KMS-11 (cell line): ENCODE measurements at regions not wholly inside any gene's neighbourhood (a gene's known extent, or its start where the extent isn't known, plus 50 kb on each side); places are given as distances from the start of the nearest gene placed in this dataset.

ENCODE experiments used
- H2AFZ ChIP-seq: fragments of 200-600 bp; sonication (generic); 2 replicates; pipeline ENCODE4 v1.6.1; 2016; ENCODE audit warnings: antibody characterized with exemption, mixed run types, low read depth
- H3K27ac ChIP-seq: fragments of 200-600 bp; sonication (generic); 2 replicates; pipeline ENCODE4 v1.6.1; 2016; ENCODE audit warnings: mild to moderate bottlenecking, mixed run types
- H3K27me3 ChIP-seq: fragments of 200-600 bp; sonication (generic); 2 replicates; pipeline ENCODE4 v1.6.1; 2017; ENCODE audit warnings: mild to moderate bottlenecking, low read depth, mixed run types, moderate library complexity; ENCODE audit not compliant: insufficient read depth
- H3K36me3 ChIP-seq: fragments of 200-600 bp; sonication (generic); 2 replicates; pipeline ENCODE4 v1.6.1; 2017; ENCODE audit warnings: mild to moderate bottlenecking, mixed run types; ENCODE audit not compliant: insufficient read depth
- H3K4me1 ChIP-seq: fragments of 200-600 bp; sonication (generic); 2 replicates; pipeline ENCODE4 v1.6.1; 2016; ENCODE audit warnings: mild to moderate bottlenecking, low read depth, mixed run types; ENCODE audit not compliant: poor library complexity, severe bottlenecking
- H3K4me2 ChIP-seq: fragments of 200-600 bp; sonication (generic); 2 replicates; pipeline ENCODE4 v1.7.0; 2016; ENCODE audit warnings: mild to moderate bottlenecking, mixed run types
- H3K4me3 ChIP-seq: fragments of 200-600 bp; sonication (generic); IDR thresholded peaks from 2 replicates; pipeline ENCODE4 v1.6.1; 2017; ENCODE audit warnings: low read depth, low read length, mixed read lengths; ENCODE audit not compliant: insufficient read depth
- H3K79me2 ChIP-seq: fragments of 200-600 bp; sonication (generic); 2 replicates; pipeline ENCODE4 v1.6.1; 2016; ENCODE audit warnings: low read depth, mixed run types; ENCODE audit not compliant: insufficient read depth
- H3K9ac ChIP-seq: fragments of 200-600 bp; sonication (generic); 2 replicates; pipeline ENCODE4 v1.6.1; 2016; ENCODE audit warnings: mild to moderate bottlenecking, mixed run types
- H4K20me1 ChIP-seq: fragments of 200-600 bp; sonication (generic); 2 replicates; pipeline ENCODE4 v1.6.1; 2016; ENCODE audit warnings: mild to moderate bottlenecking, mixed run types; ENCODE audit not compliant: insufficient read depth
- CTCF ChIP-seq: fragments of 200-600 bp; sonication (generic); conservative IDR thresholded peaks from 2 replicates; pipeline ENCODE4 v1.6.1; 2017; ENCODE audit warnings: low read depth, mild to moderate bottlenecking, antibody characterized with exemption, low read length, moderate library complexity, mixed read lengths

DNA sequence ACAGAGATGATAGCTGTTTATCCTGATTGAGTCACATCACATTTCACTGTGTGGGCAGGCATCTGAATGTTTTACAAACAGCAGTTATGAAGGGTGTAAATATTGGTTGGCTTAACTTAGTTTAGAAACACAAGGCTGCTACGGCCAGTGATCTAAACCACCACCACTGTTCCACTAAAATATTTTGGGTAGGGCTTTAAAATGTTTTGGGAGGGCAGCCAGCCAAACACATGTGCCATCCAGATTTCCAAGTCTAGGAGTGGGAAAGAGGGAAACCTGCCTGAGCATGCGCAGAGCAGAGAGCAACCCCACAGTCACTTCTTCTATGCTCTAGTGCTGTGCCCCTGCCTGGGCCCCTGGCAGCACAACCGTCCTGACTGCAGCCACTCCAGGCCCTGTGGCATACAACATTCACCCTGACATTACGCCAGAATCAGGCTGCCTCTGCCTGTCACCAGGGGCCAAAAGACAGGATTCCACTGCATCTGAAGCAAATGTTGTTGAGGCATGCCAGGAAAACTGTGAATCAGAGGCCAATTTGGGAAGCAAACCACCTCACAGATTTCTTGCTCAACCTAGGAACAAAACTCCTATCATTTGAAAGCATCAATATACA is 74.8 kb upstream of the COL5A2 start:
- H3K4me2 ChIP-seq, result no peak overlapping the region
- no peak overlapping the region for H3K4me3 ChIP-seq
- H3K79me2 ChIP-seq, result no peaks in the 10 kb centered on the region
- no peaks in the 10 kb centered on the region for H4K20me1 ChIP-seq
- H3K27me3 ChIP-seq, result no peaks in the 10 kb centered on the region
- H3K4me1 ChIP-seq, result no peaks in the 10 kb centered on the region
- no peak overlapping the region for H2AFZ ChIP-seq
- no peaks in the 10 kb centered on the region for H3K36me3 ChIP-seq
- no peak overlapping the region for H3K9ac ChIP-seq
- H3K27ac ChIP-seq, result no peak overlapping the region
- TF ChIP-seq CTCF, result no peak

DNA sequence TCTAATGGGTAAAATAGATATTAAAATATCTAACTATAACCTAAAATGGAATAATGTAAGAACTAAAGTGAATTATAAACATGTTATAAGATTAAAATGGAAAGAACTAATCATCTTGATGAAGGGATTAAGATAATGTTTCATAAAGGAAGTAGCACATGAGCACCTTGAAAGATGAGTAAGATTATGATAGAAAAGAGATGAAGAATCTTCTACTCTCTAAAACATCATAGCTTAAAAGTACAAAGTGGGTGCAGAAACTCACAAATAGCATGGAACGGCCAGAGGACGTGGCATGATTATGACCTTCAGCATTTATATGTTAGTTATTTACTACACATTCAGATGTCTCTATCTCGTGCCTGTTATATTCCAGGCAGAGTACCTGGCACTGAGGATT is 76.2 kb upstream of the COL5A2 start:
- Histone ChIP-seq H3K4me1 (no peaks in the 10 kb centered on the region), H3K27ac (no peak overlapping the region), H3K79me2 (no peaks in the 10 kb centered on the region), H3K36me3 (no peaks in the 10 kb centered on the region), H3K27me3 (no peaks in the 10 kb centered on the region), H2AFZ (no peak overlapping the region), H4K20me1 (no peaks in the 10 kb centered on the region), H3K9ac (no peak overlapping the region), H3K4me2 (no peak overlapping the region), H3K4me3 (no peak overlapping the region)
- TF ChIP-seq CTCF, result no peak

GRCh38 chr2:189258616-189259365 is 79.2 kb upstream of the COL5A2 start:
- Histone ChIP-seq H4K20me1 (no peaks in the 10 kb centered on the region), H3K4me2 (no peak overlapping the region), H3K27me3 (no peaks in the 10 kb centered on the region), H3K27ac (no peak overlapping the region), H3K36me3 (no peaks in the 10 kb centered on the region), H3K4me1 (no peaks in the 10 kb centered on the region), H3K9ac (no peak overlapping the region), H2AFZ (no peak overlapping the region), H3K4me3 (no peak overlapping the region), H3K79me2 (no peaks in the 10 kb centered on the region)
- TF ChIP-seq CTCF, result no peak

DNA sequence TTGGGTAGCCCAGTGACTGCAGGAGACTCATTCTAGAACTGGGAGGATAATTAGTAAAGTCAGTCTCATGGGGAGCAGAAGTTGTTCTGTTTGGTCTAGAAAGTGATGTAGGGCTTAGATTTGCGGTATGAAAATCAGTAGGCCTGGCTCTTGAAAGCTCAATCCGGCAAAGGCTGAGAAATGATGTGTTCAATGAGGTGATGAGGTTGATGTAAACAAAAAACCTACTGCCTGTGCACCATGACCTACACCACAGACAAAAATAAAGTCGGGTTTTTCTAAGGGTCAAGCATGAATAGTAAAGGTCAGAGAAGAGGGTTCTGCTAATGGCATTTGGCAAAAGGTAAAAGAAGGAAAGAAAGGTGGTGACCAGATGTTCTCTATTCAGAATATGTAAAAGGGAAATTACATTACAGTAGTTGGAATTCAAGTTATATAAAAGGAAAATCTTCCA is 80.8 kb upstream of the COL5A2 start:
- H3K4me2 ChIP-seq, result no peak overlapping the region
- no peaks in the 10 kb centered on the region for H3K79me2 ChIP-seq
- H3K4me1 ChIP-seq, result no peaks in the 10 kb centered on the region
- H3K4me3 ChIP-seq, result no peak overlapping the region
- TF ChIP-seq CTCF, result no peak
- no peaks in the 10 kb centered on the region for H4K20me1 ChIP-seq
- no peak overlapping the region for H3K27ac ChIP-seq
- H3K27me3 ChIP-seq, result no peaks in the 10 kb centered on the region
- H3K36me3 ChIP-seq, result no peaks in the 10 kb centered on the region
- H3K9ac ChIP-seq, result no peak overlapping the region
- no peak overlapping the region for H2AFZ ChIP-seq
